SK-N-SH (cell line): ENCODE measurements at regions not wholly inside any gene's neighbourhood (a gene's known extent, or its start where the extent isn't known, plus 50 kb on each side); places are given as distances from the start of the nearest gene placed in this dataset.

Experiments
- CTCF ChIA-PET: fragments of 300-600, 350-600 bp; formaldehyde crosslinking; extraction: SDS; loops from one replicate; lab custom pipeline; 2021; lab: Yijun Ruan, JAX
- POLR2A ChIA-PET: fragments of 350-600 bp; sonication (Branson Sonifier 250); formaldehyde crosslinking; extraction: SDS; loops from one replicate; lab custom pipeline; 2020; ENCODE audit warnings: antibody characterized with exemption, inconsistent platforms; lab: Yijun Ruan, JAX
- DNase-seq: peaks from one replicate; pipeline ENCODE4 v3.0.0; 2012
- H2AFZ ChIP-seq: fragments of 200-600 bp; sonication (generic); 2 replicates; pipeline ENCODE4 v1.8.1; 2016; ENCODE audit warnings: antibody characterized with exemption, mild to moderate bottlenecking, low read depth
- H3F3A ChIP-seq: fragments of 200-600 bp; sonication (generic); replicated peaks from 2 replicates; pipeline ENCODE3; 2016; ENCODE audit warnings: antibody characterized with exemption, mild to moderate bottlenecking; ENCODE audit not compliant: insufficient read depth
- H3K27ac ChIP-seq, 2 experiments: fragments of 200-500 bp in 1 of 2; fragments of 200-600 bp in 1 of 2; sonication (Bioruptor generic) in 1 of 2; sonication (generic), shearing (Covaris generic) in 1 of 2; 2 replicates each; pipeline versions ENCODE4 v1.5.1 to v1.6.1; 2014 to 2016; ENCODE audit warnings: low read depth in 2 of 2, inconsistent platforms in 1 of 2, low read length in 1 of 2, mild to moderate bottlenecking in 1 of 2, mixed read lengths in 1 of 2
- H3K27me3 ChIP-seq: fragments of 200-600 bp; sonication (generic), shearing (Covaris generic); 2 replicates; pipeline ENCODE4 v1.6.1; 2016; ENCODE audit warnings: mixed run types; ENCODE audit not compliant: insufficient read depth
- H3K36me3 ChIP-seq, 2 experiments: fragments of 200-500 bp in 1 of 2; fragments of 200-600 bp in 1 of 2; sonication (Bioruptor generic) in 1 of 2; sonication (generic) in 1 of 2; replicated peaks in 1 of 2; 2 replicates each; pipeline versions ENCODE3 to v1.5.1; 2014 to 2016; ENCODE audit warnings: low read length in 1 of 2, mild to moderate bottlenecking in 1 of 2; ENCODE audit not compliant: insufficient read depth in 2 of 2, control insufficient read depth in 1 of 2
- H3K4me1 ChIP-seq, 2 experiments: fragments of 200-500 bp in 1 of 2; fragments of 200-600 bp in 1 of 2; sonication (Bioruptor generic) in 1 of 2; sonication (generic), shearing (Covaris generic) in 1 of 2; 2 replicates each; pipeline versions ENCODE4 v1.5.1 to v1.6.1; 2014 to 2016; ENCODE audit warnings: low read depth in 1 of 2, low read length in 1 of 2, mixed run types in 1 of 2; ENCODE audit not compliant: insufficient read depth in 2 of 2, control insufficient read depth in 1 of 2
- H3K4me2 ChIP-seq: fragments of 200-600 bp; sonication (generic), shearing (Covaris generic); 2 replicates; pipeline ENCODE4 v1.6.1; 2017; ENCODE audit warnings: mixed run types
- H3K4me3 ChIP-seq, 2 experiments: fragments of 200-500 bp in 1 of 2; fragments of 200-600 bp in 1 of 2; sonication (Bioruptor generic) in 1 of 2; sonication (generic), shearing (Covaris generic) in 1 of 2; 2 replicates each; pipeline versions ENCODE4 v1.5.1 to v1.8.1; 2014 to 2016; ENCODE audit warnings: low read depth in 2 of 2, inconsistent platforms in 1 of 2, low read length in 1 of 2, mild to moderate bottlenecking in 1 of 2, mixed read lengths in 1 of 2, moderate library complexity in 1 of 2
- H3K79me2 ChIP-seq: fragments of 200-600 bp; sonication (generic); 2 replicates; pipeline ENCODE4 v1.8.1; 2017; ENCODE audit warnings: mild to moderate bottlenecking; ENCODE audit not compliant: insufficient read depth
- H3K9ac ChIP-seq: fragments of 200-600 bp; sonication (generic); 2 replicates; pipeline ENCODE4 v1.6.1; 2017; ENCODE audit warnings: mixed run types
- H3K9me2 ChIP-seq: fragments of 200-600 bp; sonication (generic); 2 replicates; pipeline ENCODE4 v1.6.1; 2017; ENCODE audit warnings: mixed run types
- H3K9me3 ChIP-seq: fragments of 200-600 bp; sonication (generic); 2 replicates; pipeline ENCODE4 v1.6.1; 2017; ENCODE audit warnings: mixed run types, mild to moderate bottlenecking, moderate library complexity
- H4K20me1 ChIP-seq: fragments of 200-600 bp; sonication (generic); 2 replicates; pipeline ENCODE4 v1.6.1; 2017; ENCODE audit warnings: mild to moderate bottlenecking, mixed run types; ENCODE audit not compliant: insufficient read depth
- CHD2 ChIP-seq: fragments of 150-350 bp; IDR thresholded peaks from 2 replicates; pipeline ENCODE4 v1.6.1; 2018; ENCODE audit warnings: low read length; ENCODE audit not compliant: partially characterized antibody
- EP300 ChIP-seq, 2 experiments: IDR thresholded peaks; 2 replicates each; pipeline versions ENCODE4 v1.4.0 to v1.6.1; 2012; ENCODE audit warnings: borderline replicate concordance in 1 of 2, low read depth in 1 of 2, low read length in 1 of 2
- FOSL2 ChIP-seq: IDR thresholded peaks from 2 replicates; pipeline ENCODE4 v1.4.0; 2012; ENCODE audit warnings: low read depth, mild to moderate bottlenecking, moderate library complexity, borderline replicate concordance
- FOXM1 ChIP-seq: IDR thresholded peaks from 2 replicates; pipeline ENCODE4 v1.4.0; 2012; ENCODE audit warnings: low read depth, mild to moderate bottlenecking
- GABPA ChIP-seq: IDR thresholded peaks from 2 replicates; pipeline ENCODE4 v1.4.0; 2012; ENCODE audit warnings: low read depth, mild to moderate bottlenecking
- GATA2 ChIP-seq: sonication (generic); formaldehyde crosslinking; IDR thresholded peaks from 2 replicates; pipeline ENCODE4 v1.5.0; 2020; ENCODE audit warnings: mild to moderate bottlenecking, missing genetic modification reagents
- IRF3 ChIP-seq: fragments of 150-350 bp; IDR thresholded peaks from 2 replicates; pipeline ENCODE4 v1.6.1; 2016; ENCODE audit warnings: mild to moderate bottlenecking, low read depth, low read length
- MEF2A ChIP-seq: IDR thresholded peaks from 2 replicates; pipeline ENCODE4 v1.4.0; 2012; ENCODE audit warnings: low read depth, borderline replicate concordance
- NFIC ChIP-seq: IDR thresholded peaks from 2 replicates; pipeline ENCODE4 v1.4.0; 2012; ENCODE audit warnings: borderline replicate concordance
- NRF1 ChIP-seq: IDR thresholded peaks from 2 replicates; pipeline ENCODE4 v1.6.1; 2012; ENCODE audit warnings: low read depth, mild to moderate bottlenecking, low read length
- RAD21 ChIP-seq: IDR thresholded peaks from 2 replicates; pipeline ENCODE4 v1.6.1; 2012; ENCODE audit warnings: mild to moderate bottlenecking, low read length
- RCOR1 ChIP-seq: fragments of 150-350 bp; IDR thresholded peaks from 2 replicates; pipeline ENCODE4 v1.6.1; 2017; ENCODE audit warnings: antibody characterized with exemption, low read length
- SIN3A ChIP-seq: IDR thresholded peaks from 2 replicates; pipeline ENCODE4 v1.6.1; 2012; ENCODE audit warnings: low read depth, mild to moderate bottlenecking, low read length, moderate library complexity, borderline replicate concordance
- TEAD4 ChIP-seq: IDR thresholded peaks from 2 replicates; pipeline ENCODE4 v1.4.0; 2012; ENCODE audit warnings: mild to moderate bottlenecking, borderline replicate concordance; ENCODE audit not compliant: insufficient read depth
- YY1 ChIP-seq: IDR thresholded peaks from 2 replicates; pipeline ENCODE4 v1.4.0; 2012; ENCODE audit warnings: low read depth, mild to moderate bottlenecking
- ZBTB33 ChIP-seq: IDR thresholded peaks from 2 replicates; pipeline ENCODE4 v1.4.0; 2012; ENCODE audit warnings: low read depth, borderline replicate concordance
- WGBS: methylation state at CpG from one replicate; pipeline ENCODE4 v1.1.6; 2017; ENCODE audit warnings: low lambda C conversion rate; 5-methylcytosine and 5-hydroxymethylcytosine counted together
- TF ChIP-seq, protein P1 (sequence below): fragments of 150-350 bp; IDR thresholded peaks from 2 replicates; pipeline ENCODE4 v1.6.1; 2017; ENCODE audit warnings: antibody characterized with exemption, low read length, low read depth, borderline replicate concordance
- TF ChIP-seq, protein P2 (sequence below): IDR thresholded peaks from 2 replicates; pipeline ENCODE4; 2012
- TF ChIP-seq, protein P3 (sequence below): IDR thresholded peaks from 2 replicates; pipeline ENCODE4 v1.4.0; 2012; ENCODE audit warnings: low read depth

GRCh38 chrX:8049827-8050226 lies 121.2 kb downstream of the VCX2 start (continued):
- TF ChIP-seq FOSL2 (no peak), RCOR1 (no peak), NRF1 (no peak), YY1 (no peak)
- TF ChIP-seq, all 33 proteins: peak for 0

GRCh38 chrX:8048466-8048865 lies 121.3 kb upstream of the PNPLA4 start:
- CTCF ChIA-PET = no interaction called here

GRCh38 chrX:8044947-8045346 lies 117.7 kb upstream of the PNPLA4 start:
- DNase-seq = no peak
- POLR2A ChIA-PET = no interaction called here

More at GRCh38 chrX:8048466-8048865, 121.3 kb upstream of the PNPLA4 start:
- Histone ChIP-seq H3K4me1 (peaks cover 0 to 2% of the 10 kb centered on the region in 2 experiments; a peak in 1 of 4 replicates), H3K79me2 (no peaks in the 10 kb centered on the region), H2AFZ (no peak overlapping the region), H3K36me3 (no peaks in the 10 kb centered on the region), H3K27me3 (no peaks in the 10 kb centered on the region), H3K9me3 (no peaks in the 10 kb centered on the region), H4K20me1 (no peaks in the 10 kb centered on the region), H3K27ac (no peak overlapping the region), H3F3A (no peaks in the 10 kb centered on the region), H3K4me2 (no peak overlapping the region), H3K9ac (no peak overlapping the region), H3K9me2 (no peaks in the 10 kb centered on the region), H3K4me3 (no peak overlapping the region)
- WGBS = 11% methylated on average over 1 of the region's 1 CpG
- TF ChIP-seq GATA2 (CRISPR knock-in tag) (no peak), FOXM1 (no peak), SIN3A (no peak)
- TF ChIP-seq, protein P1, sequence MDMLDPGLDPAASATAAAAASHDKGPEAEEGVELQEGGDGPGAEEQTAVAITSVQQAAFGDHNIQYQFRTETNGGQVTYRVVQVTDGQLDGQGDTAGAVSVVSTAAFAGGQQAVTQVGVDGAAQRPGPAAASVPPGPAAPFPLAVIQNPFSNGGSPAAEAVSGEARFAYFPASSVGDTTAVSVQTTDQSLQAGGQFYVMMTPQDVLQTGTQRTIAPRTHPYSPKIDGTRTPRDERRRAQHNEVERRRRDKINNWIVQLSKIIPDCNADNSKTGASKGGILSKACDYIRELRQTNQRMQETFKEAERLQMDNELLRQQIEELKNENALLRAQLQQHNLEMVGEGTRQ = no peak
- POLR2A ChIA-PET = no interaction called here
- no peak for DNase-seq

More at GRCh38 chrX:8044947-8045346, 117.7 kb upstream of the PNPLA4 start:
- CTCF ChIA-PET = no interaction called here
- Histone ChIP-seq H3K79me2 (no peaks in the 10 kb centered on the region), H3K9me3 (no peaks in the 10 kb centered on the region), H2AFZ (no peak overlapping the region), H3K9me2 (no peaks in the 10 kb centered on the region), H3K27me3 (no peaks in the 10 kb centered on the region), H3K4me3 (no peak overlapping the region), H3F3A (no peaks in the 10 kb centered on the region), H3K4me2 (no peak overlapping the region), H3K27ac (no peak overlapping the region), H3K36me3 (no peaks in the 10 kb centered on the region), H4K20me1 (no peaks in the 10 kb centered on the region), H3K4me1 (no peaks in the 10 kb centered on the region; a peak in 1 of 4 replicates), H3K9ac (no peak overlapping the region)
- TF ChIP-seq FOXM1 = no peak
- no peak for TF ChIP-seq RAD21
- TF ChIP-seq TEAD4 = no peak
- no peak for TF ChIP-seq YY1
- TF ChIP-seq IRF3 = no peak
- no peak for TF ChIP-seq GABPA
- TF ChIP-seq MEF2A = no peak
- TF ChIP-seq NFIC = no peak
- TF ChIP-seq, protein P2, sequence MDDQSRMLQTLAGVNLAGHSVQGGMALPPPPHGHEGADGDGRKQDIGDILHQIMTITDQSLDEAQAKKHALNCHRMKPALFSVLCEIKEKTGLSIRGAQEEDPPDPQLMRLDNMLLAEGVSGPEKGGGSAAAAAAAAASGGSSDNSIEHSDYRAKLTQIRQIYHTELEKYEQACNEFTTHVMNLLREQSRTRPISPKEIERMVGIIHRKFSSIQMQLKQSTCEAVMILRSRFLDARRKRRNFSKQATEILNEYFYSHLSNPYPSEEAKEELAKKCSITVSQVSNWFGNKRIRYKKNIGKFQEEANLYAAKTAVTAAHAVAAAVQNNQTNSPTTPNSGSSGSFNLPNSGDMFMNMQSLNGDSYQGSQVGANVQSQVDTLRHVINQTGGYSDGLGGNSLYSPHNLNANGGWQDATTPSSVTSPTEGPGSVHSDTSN = no peak
- no peak for TF ChIP-seq ZBTB33
- no peak for TF ChIP-seq EP300 (IDR thresholded peaks at IDR 0.05; ENCODE audit: borderline replicate concordance in 1 of 2, low read depth in 1 of 2, low read length in 1 of 2)
- no peak for TF ChIP-seq CHD2
- TF ChIP-seq, protein P3, sequence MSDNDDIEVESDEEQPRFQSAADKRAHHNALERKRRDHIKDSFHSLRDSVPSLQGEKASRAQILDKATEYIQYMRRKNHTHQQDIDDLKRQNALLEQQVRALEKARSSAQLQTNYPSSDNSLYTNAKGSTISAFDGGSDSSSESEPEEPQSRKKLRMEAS = no peak
- 27% methylated on average over 7 of the region's 7 CpGs for whole genome bisulfite sequencing
